Activated CD8-positive, alpha-beta T cell treated with anti-CD3 and anti-CD28 coated beads for 36 hours (primary cell): ENCODE measurements at regions not wholly inside any gene's neighbourhood (a gene's known extent, or its start where the extent isn't known, plus 50 kb on each side); places are given as distances from the start of the nearest gene placed in this dataset.
A peak's percentile ranks its signal among the peaks of the same experiment; 100 is the strongest.
"Not testable (repeated sequence)": the region's sequence is repeated elsewhere in the genome, so short reads cannot be mapped to it uniquely, and the experiment has no call there.

Experiments
- ATAC-seq: fragments of 200-7000 bp; cut with Tn5 transposase; one replicate; pipeline ENCODE4 v1.10.0; 2021; ENCODE audit warnings: mild to moderate bottlenecking, moderate library complexity
- CTCF ChIA-PET: fragments of 350-600 bp; sonication (Branson Sonifier 250); formaldehyde crosslinking; loops from one replicate; lab custom pipeline; 2021; ENCODE audit warnings: antibody characterized with exemption; lab: Charles Lee
- POLR2A ChIA-PET: fragments of 350-600 bp; sonication (Branson Sonifier 250); formaldehyde crosslinking; loops from one replicate; lab custom pipeline; 2021; ENCODE audit warnings: antibody characterized with exemption; lab: Charles Lee
- DNase-seq: peaks from one replicate; pipeline ENCODE4 v3.0.0-alpha.2; 2020
- H3K27ac Mint-ChIP-seq: one replicate; pipeline ENCODE4 v1.8.0; 2021; ENCODE audit warnings: mild to moderate bottlenecking, mixed read lengths
- H3K27me3 Mint-ChIP-seq: one replicate; pipeline ENCODE4 v1.8.0; 2021; ENCODE audit warnings: mixed read lengths
- H3K36me3 Mint-ChIP-seq: one replicate; pipeline ENCODE4 v1.8.0; 2021; ENCODE audit warnings: low read depth, mixed read lengths
- H3K4me1 Mint-ChIP-seq: one replicate; pipeline ENCODE4 v1.8.0; 2021; ENCODE audit warnings: low read depth, mixed read lengths
- H3K4me3 Mint-ChIP-seq: one replicate; pipeline ENCODE4 v1.8.0; 2021; ENCODE audit warnings: mild to moderate bottlenecking, moderate library complexity, mixed read lengths
- H3K9me3 Mint-ChIP-seq: one replicate; pipeline ENCODE4 v1.8.0; 2021; ENCODE audit warnings: mixed read lengths
- CTCF ChIP-seq: fragments of 200-600 bp; IDR thresholded peaks from one replicate; pipeline ENCODE4 v1.8.0; 2022; ENCODE audit warnings: antibody characterized with exemption, mild to moderate bottlenecking
- intact Hi-C: fragments of 100-400 bp; cut with micrococcal nuclease; formaldehyde crosslinking; loops from one replicate; pipeline ENCODE4 v1.10.0; 2022

GRCh38 chr3:198109883-198110282 is 149.9 kb downstream of the LMLN start:
- Mint-ChIP-seq H3K9me3 (peaks cover 19% of the 10 kb centered on the region), H3K27me3 (peaks cover 33% of the 10 kb centered on the region), H3K4me3 (no peak overlapping the region), H3K27ac (no peak overlapping the region), H3K36me3 (peaks cover 16% of the 10 kb centered on the region), H3K4me1 (peaks cover 9% of the 10 kb centered on the region)
- ATAC-seq, result no peak
- no peak for TF ChIP-seq CTCF
- no peak for DNase-seq
- intact Hi-C loops, result no loop called here
- CTCF ChIA-PET, result interaction anchor here (0.6 to 1.7 kb wide), 3 partner anchors 29 to 60 kb away, joined by 3 to 7 read pairs (median 3); no protein-coding TSS in a partner anchor
- POLR2A ChIA-PET, result no interaction called here

GRCh38 chr3:198112031-198112430 is 152.0 kb downstream of the LMLN start:
- Mint-ChIP-seq H3K4me1 (peaks cover 6% of the 10 kb centered on the region), H3K27me3 (peaks cover 41% of the 10 kb centered on the region), H3K27ac (no peak overlapping the region), H3K4me3 (no peak overlapping the region), H3K36me3 (peaks cover 10% of the 10 kb centered on the region), H3K9me3 (peaks cover 14% of the 10 kb centered on the region)
- no peak for TF ChIP-seq CTCF
- intact Hi-C loops, result no loop called here
- CTCF ChIA-PET, result no interaction called here
- DNase-seq (no peak), ATAC-seq (no peak)
- POLR2A ChIA-PET, result no interaction called here

- peaks cover 6% of the 10 kb centered on the region for H3K4me1 Mint-ChIP-seq
- intact Hi-C loops, result no loop called here
- peaks cover 10% of the 10 kb centered on the region for H3K36me3 Mint-ChIP-seq
- DNase-seq (no peak), ATAC-seq (no peak)
- peak overlapping the region; percentile 16 for H3K4me3 Mint-ChIP-seq
- POLR2A ChIA-PET, result no interaction called here
- CTCF ChIA-PET, result no interaction called here
- no peak overlapping the region for H3K27ac Mint-ChIP-seq
- H3K9me3 Mint-ChIP-seq, result peaks cover 10% of the 10 kb centered on the region
- no peak for TF ChIP-seq CTCF
- H3K27me3 Mint-ChIP-seq, result peaks cover 41% of the 10 kb centered on the region
These were observed 153.4 kb downstream of the LMLN start for GRCh38 chr3:198113206-198114053.

- H3K4me3 Mint-ChIP-seq, intact Hi-C loops, CTCF ChIA-PET, H3K4me1 Mint-ChIP-seq, POLR2A ChIA-PET, ATAC-seq, H3K9me3 Mint-ChIP-seq, DNase-seq, H3K27ac Mint-ChIP-seq: not testable (repeated sequence)
- peaks cover 41% of the 10 kb centered on the region for H3K27me3 Mint-ChIP-seq
- H3K36me3 Mint-ChIP-seq, result peaks cover 10% of the 10 kb centered on the region
These were observed 154.5 kb downstream of the LMLN start for GRCh38 chr3:198114516-198114915.

GRCh38 chr3:198122184-198122583 is 162.2 kb downstream of the LMLN start:
- POLR2A ChIA-PET, ATAC-seq, H3K36me3 Mint-ChIP-seq, H3K27me3 Mint-ChIP-seq, H3K27ac Mint-ChIP-seq, H3K4me3 Mint-ChIP-seq, intact Hi-C loops, H3K9me3 Mint-ChIP-seq, DNase-seq, H3K4me1 Mint-ChIP-seq, CTCF ChIA-PET: not testable (repeated sequence)

GRCh38 chr3:198137038-198137835 is 177.2 kb downstream of the LMLN start:
- H3K27me3 Mint-ChIP-seq, H3K27ac Mint-ChIP-seq, ATAC-seq, intact Hi-C loops, H3K4me1 Mint-ChIP-seq, CTCF ChIA-PET, POLR2A ChIA-PET, DNase-seq, H3K4me3 Mint-ChIP-seq, H3K9me3 Mint-ChIP-seq, H3K36me3 Mint-ChIP-seq: not testable (repeated sequence)

- H3K4me1 Mint-ChIP-seq, intact Hi-C loops, H3K27ac Mint-ChIP-seq, H3K9me3 Mint-ChIP-seq, POLR2A ChIA-PET, H3K4me3 Mint-ChIP-seq, H3K27me3 Mint-ChIP-seq, CTCF ChIA-PET, H3K36me3 Mint-ChIP-seq, DNase-seq, ATAC-seq: not testable (repeated sequence)
These were observed 178.2 kb downstream of the LMLN start for GRCh38 chr3:198138205-198138604.

GRCh38 chr3:198139037-198139436 is 179.0 kb downstream of the LMLN start:
- H3K4me1 Mint-ChIP-seq, ATAC-seq, POLR2A ChIA-PET, H3K36me3 Mint-ChIP-seq, H3K27me3 Mint-ChIP-seq, H3K9me3 Mint-ChIP-seq, H3K4me3 Mint-ChIP-seq, H3K27ac Mint-ChIP-seq, intact Hi-C loops, DNase-seq, CTCF ChIA-PET: not testable (repeated sequence)
